SK-N-SH (cell line): ENCODE measurements at regions not wholly inside any gene's neighbourhood (a gene's known extent, or its start where the extent isn't known, plus 50 kb on each side); places are given as distances from the start of the nearest gene placed in this dataset.

Experiments used
- CTCF ChIA-PET: fragments of 300-600, 350-600 bp; formaldehyde crosslinking; extraction: SDS; loops from one replicate; lab custom pipeline; 2021; lab: Yijun Ruan, JAX
- POLR2A ChIA-PET: fragments of 350-600 bp; sonication (Branson Sonifier 250); formaldehyde crosslinking; extraction: SDS; loops from one replicate; lab custom pipeline; 2020; ENCODE audit warnings: antibody characterized with exemption, inconsistent platforms; lab: Yijun Ruan, JAX
- DNase-seq: peaks from one replicate; pipeline ENCODE4 v3.0.0; 2012
- H2AFZ ChIP-seq: fragments of 200-600 bp; sonication (generic); 2 replicates; pipeline ENCODE4 v1.8.1; 2016; ENCODE audit warnings: antibody characterized with exemption, mild to moderate bottlenecking, low read depth
- H3F3A ChIP-seq: fragments of 200-600 bp; sonication (generic); replicated peaks from 2 replicates; pipeline ENCODE3; 2016; ENCODE audit warnings: antibody characterized with exemption, mild to moderate bottlenecking; ENCODE audit not compliant: insufficient read depth
- H3K27ac ChIP-seq, 2 experiments: fragments of 200-500 bp in 1 of 2; fragments of 200-600 bp in 1 of 2; sonication (Bioruptor generic) in 1 of 2; sonication (generic), shearing (Covaris generic) in 1 of 2; 2 replicates each; pipeline versions ENCODE4 v1.5.1 to v1.6.1; 2014 to 2016; ENCODE audit warnings: low read depth in 2 of 2, inconsistent platforms in 1 of 2, low read length in 1 of 2, mild to moderate bottlenecking in 1 of 2, mixed read lengths in 1 of 2
- H3K27me3 ChIP-seq: fragments of 200-600 bp; sonication (generic), shearing (Covaris generic); 2 replicates; pipeline ENCODE4 v1.6.1; 2016; ENCODE audit warnings: mixed run types; ENCODE audit not compliant: insufficient read depth
- H3K36me3 ChIP-seq, 2 experiments: fragments of 200-500 bp in 1 of 2; fragments of 200-600 bp in 1 of 2; sonication (Bioruptor generic) in 1 of 2; sonication (generic) in 1 of 2; replicated peaks in 1 of 2; 2 replicates each; pipeline versions ENCODE3 to v1.5.1; 2014 to 2016; ENCODE audit warnings: low read length in 1 of 2, mild to moderate bottlenecking in 1 of 2; ENCODE audit not compliant: insufficient read depth in 2 of 2, control insufficient read depth in 1 of 2
- H3K4me1 ChIP-seq, 2 experiments: fragments of 200-500 bp in 1 of 2; fragments of 200-600 bp in 1 of 2; sonication (Bioruptor generic) in 1 of 2; sonication (generic), shearing (Covaris generic) in 1 of 2; 2 replicates each; pipeline versions ENCODE4 v1.5.1 to v1.6.1; 2014 to 2016; ENCODE audit warnings: low read depth in 1 of 2, low read length in 1 of 2, mixed run types in 1 of 2; ENCODE audit not compliant: insufficient read depth in 2 of 2, control insufficient read depth in 1 of 2
- H3K4me2 ChIP-seq: fragments of 200-600 bp; sonication (generic), shearing (Covaris generic); 2 replicates; pipeline ENCODE4 v1.6.1; 2017; ENCODE audit warnings: mixed run types
- H3K4me3 ChIP-seq, 2 experiments: fragments of 200-500 bp in 1 of 2; fragments of 200-600 bp in 1 of 2; sonication (Bioruptor generic) in 1 of 2; sonication (generic), shearing (Covaris generic) in 1 of 2; 2 replicates each; pipeline versions ENCODE4 v1.5.1 to v1.8.1; 2014 to 2016; ENCODE audit warnings: low read depth in 2 of 2, inconsistent platforms in 1 of 2, low read length in 1 of 2, mild to moderate bottlenecking in 1 of 2, mixed read lengths in 1 of 2, moderate library complexity in 1 of 2
- H3K79me2 ChIP-seq: fragments of 200-600 bp; sonication (generic); 2 replicates; pipeline ENCODE4 v1.8.1; 2017; ENCODE audit warnings: mild to moderate bottlenecking; ENCODE audit not compliant: insufficient read depth
- H3K9ac ChIP-seq: fragments of 200-600 bp; sonication (generic); 2 replicates; pipeline ENCODE4 v1.6.1; 2017; ENCODE audit warnings: mixed run types
- H3K9me2 ChIP-seq: fragments of 200-600 bp; sonication (generic); 2 replicates; pipeline ENCODE4 v1.6.1; 2017; ENCODE audit warnings: mixed run types
- H3K9me3 ChIP-seq: fragments of 200-600 bp; sonication (generic); 2 replicates; pipeline ENCODE4 v1.6.1; 2017; ENCODE audit warnings: mixed run types, mild to moderate bottlenecking, moderate library complexity
- H4K20me1 ChIP-seq: fragments of 200-600 bp; sonication (generic); 2 replicates; pipeline ENCODE4 v1.6.1; 2017; ENCODE audit warnings: mild to moderate bottlenecking, mixed run types; ENCODE audit not compliant: insufficient read depth
- CHD2 ChIP-seq: fragments of 150-350 bp; IDR thresholded peaks from 2 replicates; pipeline ENCODE4 v1.6.1; 2018; ENCODE audit warnings: low read length; ENCODE audit not compliant: partially characterized antibody
- ELF1 ChIP-seq: IDR thresholded peaks from 2 replicates; pipeline ENCODE4 v1.4.0; 2012
- EZH2phosphoT487 ChIP-seq: fragments of 200-600 bp; sonication (generic); IDR thresholded peaks from 2 replicates; pipeline ENCODE4 v1.6.1; 2017; ENCODE audit warnings: low read depth, mixed run types, mild to moderate bottlenecking, antibody characterized with exemption, moderate library complexity, borderline replicate concordance
- FOXM1 ChIP-seq: IDR thresholded peaks from 2 replicates; pipeline ENCODE4 v1.4.0; 2012; ENCODE audit warnings: low read depth, mild to moderate bottlenecking
- POLR2AphosphoS5 ChIP-seq: IDR thresholded peaks from 2 replicates; pipeline ENCODE4 v1.6.1; 2012; ENCODE audit warnings: low read depth, low read length
- RCOR1 ChIP-seq: fragments of 150-350 bp; IDR thresholded peaks from 2 replicates; pipeline ENCODE4 v1.6.1; 2017; ENCODE audit warnings: antibody characterized with exemption, low read length
- RFX5 ChIP-seq: IDR thresholded peaks from 2 replicates; pipeline ENCODE4 v1.6.1; 2012; ENCODE audit warnings: mild to moderate bottlenecking, improper control_type of control experiment, low read length
- SMC3 ChIP-seq: IDR thresholded peaks from 2 replicates; pipeline ENCODE4 v1.6.1; 2012; ENCODE audit warnings: low read depth, low read length, improper control_type of control experiment
- TAF1 ChIP-seq: IDR thresholded peaks from 2 replicates; pipeline ENCODE4 v1.6.1; 2012; ENCODE audit warnings: low read depth, mild to moderate bottlenecking, low read length, moderate library complexity, borderline replicate concordance
- TCF12 ChIP-seq: IDR thresholded peaks from 2 replicates; pipeline ENCODE4 v1.4.0; 2012
- TEAD4 ChIP-seq: IDR thresholded peaks from 2 replicates; pipeline ENCODE4 v1.4.0; 2012; ENCODE audit warnings: mild to moderate bottlenecking, borderline replicate concordance; ENCODE audit not compliant: insufficient read depth
- YY1 ChIP-seq: IDR thresholded peaks from 2 replicates; pipeline ENCODE4 v1.4.0; 2012; ENCODE audit warnings: low read depth, mild to moderate bottlenecking
- ZBTB33 ChIP-seq: IDR thresholded peaks from 2 replicates; pipeline ENCODE4 v1.4.0; 2012; ENCODE audit warnings: low read depth, borderline replicate concordance
- WGBS: methylation state at CpG from one replicate; pipeline ENCODE4 v1.1.6; 2017; ENCODE audit warnings: low lambda C conversion rate; 5-methylcytosine and 5-hydroxymethylcytosine counted together
- TF ChIP-seq, protein P1 (sequence below): IDR thresholded peaks from 2 replicates; pipeline ENCODE4 v1.6.1; 2012; ENCODE audit warnings: mild to moderate bottlenecking, low read depth, low read length, moderate library complexity
- TF ChIP-seq, protein P2 (sequence below): IDR thresholded peaks from 2 replicates; pipeline ENCODE4 v1.4.0; 2012; ENCODE audit warnings: low read depth
- TF ChIP-seq, protein P3 (sequence below): fragments of 200-600 bp; sonication (generic); IDR thresholded peaks from 2 replicates; pipeline ENCODE4 v1.6.1; 2017; ENCODE audit warnings: antibody characterized with exemption, mild to moderate bottlenecking, moderate library complexity
- TF ChIP-seq, protein P4 (sequence below): IDR thresholded peaks from 2 replicates; pipeline ENCODE4 v1.4.0; 2012; ENCODE audit warnings: low read depth, borderline replicate concordance

GRCh38 chr6:4009486-4009885 is 69.5 kb downstream of the FAM217A start:
- Histone ChIP-seq H3K9ac (no peak overlapping the region), H3K27me3 (no peaks in the 10 kb centered on the region), H3K4me3 (no peak overlapping the region), H4K20me1 (peaks cover 10% of the 10 kb centered on the region; the same call in 1 of the 2 replicates), H3K4me1 (peaks cover 0 to 6% of the 10 kb centered on the region in 2 experiments; a peak in 2 of 4 replicates), H2AFZ (no peak overlapping the region), H3K36me3 (peaks cover 3 to 25% of the 10 kb centered on the region in 2 experiments), H3F3A (peaks cover 9% of the 10 kb centered on the region), H3K9me2 (no peaks in the 10 kb centered on the region), H3K4me2 (no peak overlapping the region), H3K79me2 (peaks cover 80% of the 10 kb centered on the region), H3K9me3 (no peaks in the 10 kb centered on the region; the same call in 1 of the 2 replicates), H3K27ac (no peak overlapping the region)
- no peak for DNase-seq
- 93% methylated on average over 8 of the region's 8 CpGs for WGBS
- CTCF ChIA-PET, result interaction anchor here (0.9 to 3.2 kb wide), 11 partner anchors 9 to 728 kb away, joined by 3 to 17 read pairs (median 5); a partner anchor contains a TSS
- POLR2A ChIA-PET, result interaction anchor here (1.8 kb wide), 1 partner anchor 12 kb away, joined by 4 read pairs; a partner anchor contains a TSS
- TF ChIP-seq RCOR1, result no peak
- no peak for TF ChIP-seq TCF12
- TF ChIP-seq, protein P1, sequence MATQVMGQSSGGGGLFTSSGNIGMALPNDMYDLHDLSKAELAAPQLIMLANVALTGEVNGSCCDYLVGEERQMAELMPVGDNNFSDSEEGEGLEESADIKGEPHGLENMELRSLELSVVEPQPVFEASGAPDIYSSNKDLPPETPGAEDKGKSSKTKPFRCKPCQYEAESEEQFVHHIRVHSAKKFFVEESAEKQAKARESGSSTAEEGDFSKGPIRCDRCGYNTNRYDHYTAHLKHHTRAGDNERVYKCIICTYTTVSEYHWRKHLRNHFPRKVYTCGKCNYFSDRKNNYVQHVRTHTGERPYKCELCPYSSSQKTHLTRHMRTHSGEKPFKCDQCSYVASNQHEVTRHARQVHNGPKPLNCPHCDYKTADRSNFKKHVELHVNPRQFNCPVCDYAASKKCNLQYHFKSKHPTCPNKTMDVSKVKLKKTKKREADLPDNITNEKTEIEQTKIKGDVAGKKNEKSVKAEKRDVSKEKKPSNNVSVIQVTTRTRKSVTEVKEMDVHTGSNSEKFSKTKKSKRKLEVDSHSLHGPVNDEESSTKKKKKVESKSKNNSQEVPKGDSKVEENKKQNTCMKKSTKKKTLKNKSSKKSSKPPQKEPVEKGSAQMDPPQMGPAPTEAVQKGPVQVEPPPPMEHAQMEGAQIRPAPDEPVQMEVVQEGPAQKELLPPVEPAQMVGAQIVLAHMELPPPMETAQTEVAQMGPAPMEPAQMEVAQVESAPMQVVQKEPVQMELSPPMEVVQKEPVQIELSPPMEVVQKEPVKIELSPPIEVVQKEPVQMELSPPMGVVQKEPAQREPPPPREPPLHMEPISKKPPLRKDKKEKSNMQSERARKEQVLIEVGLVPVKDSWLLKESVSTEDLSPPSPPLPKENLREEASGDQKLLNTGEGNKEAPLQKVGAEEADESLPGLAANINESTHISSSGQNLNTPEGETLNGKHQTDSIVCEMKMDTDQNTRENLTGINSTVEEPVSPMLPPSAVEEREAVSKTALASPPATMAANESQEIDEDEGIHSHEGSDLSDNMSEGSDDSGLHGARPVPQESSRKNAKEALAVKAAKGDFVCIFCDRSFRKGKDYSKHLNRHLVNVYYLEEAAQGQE, result no peak
- TF ChIP-seq ZBTB33, result no peak
- no peak for TF ChIP-seq TAF1
- TF ChIP-seq YY1, result no peak
- TF ChIP-seq FOXM1, result no peak
- TF ChIP-seq POLR2AphosphoS5, result no peak
- TF ChIP-seq, protein P2, sequence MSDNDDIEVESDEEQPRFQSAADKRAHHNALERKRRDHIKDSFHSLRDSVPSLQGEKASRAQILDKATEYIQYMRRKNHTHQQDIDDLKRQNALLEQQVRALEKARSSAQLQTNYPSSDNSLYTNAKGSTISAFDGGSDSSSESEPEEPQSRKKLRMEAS, result no peak
- TF ChIP-seq, protein P3, sequence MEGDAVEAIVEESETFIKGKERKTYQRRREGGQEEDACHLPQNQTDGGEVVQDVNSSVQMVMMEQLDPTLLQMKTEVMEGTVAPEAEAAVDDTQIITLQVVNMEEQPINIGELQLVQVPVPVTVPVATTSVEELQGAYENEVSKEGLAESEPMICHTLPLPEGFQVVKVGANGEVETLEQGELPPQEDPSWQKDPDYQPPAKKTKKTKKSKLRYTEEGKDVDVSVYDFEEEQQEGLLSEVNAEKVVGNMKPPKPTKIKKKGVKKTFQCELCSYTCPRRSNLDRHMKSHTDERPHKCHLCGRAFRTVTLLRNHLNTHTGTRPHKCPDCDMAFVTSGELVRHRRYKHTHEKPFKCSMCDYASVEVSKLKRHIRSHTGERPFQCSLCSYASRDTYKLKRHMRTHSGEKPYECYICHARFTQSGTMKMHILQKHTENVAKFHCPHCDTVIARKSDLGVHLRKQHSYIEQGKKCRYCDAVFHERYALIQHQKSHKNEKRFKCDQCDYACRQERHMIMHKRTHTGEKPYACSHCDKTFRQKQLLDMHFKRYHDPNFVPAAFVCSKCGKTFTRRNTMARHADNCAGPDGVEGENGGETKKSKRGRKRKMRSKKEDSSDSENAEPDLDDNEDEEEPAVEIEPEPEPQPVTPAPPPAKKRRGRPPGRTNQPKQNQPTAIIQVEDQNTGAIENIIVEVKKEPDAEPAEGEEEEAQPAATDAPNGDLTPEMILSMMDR, result no peak
- no peak for TF ChIP-seq ELF1
- no peak for TF ChIP-seq EZH2phosphoT487
- no peak for TF ChIP-seq TEAD4
- no peak for TF ChIP-seq RFX5
- TF ChIP-seq, protein P4, sequence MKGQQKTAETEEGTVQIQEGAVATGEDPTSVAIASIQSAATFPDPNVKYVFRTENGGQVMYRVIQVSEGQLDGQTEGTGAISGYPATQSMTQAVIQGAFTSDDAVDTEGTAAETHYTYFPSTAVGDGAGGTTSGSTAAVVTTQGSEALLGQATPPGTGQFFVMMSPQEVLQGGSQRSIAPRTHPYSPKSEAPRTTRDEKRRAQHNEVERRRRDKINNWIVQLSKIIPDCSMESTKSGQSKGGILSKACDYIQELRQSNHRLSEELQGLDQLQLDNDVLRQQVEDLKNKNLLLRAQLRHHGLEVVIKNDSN, result no peak
- no peak for TF ChIP-seq CHD2
- no peak for TF ChIP-seq SMC3
